Endothelial cell of umbilical vein (primary cell): ENCODE measurements at regions not wholly inside any gene's neighbourhood (a gene's known extent, or its start where the extent isn't known, plus 50 kb on each side); places are given as distances from the start of the nearest gene placed in this dataset.
"Not testable (repeated sequence)": the region's sequence is repeated elsewhere in the genome, so short reads cannot be mapped to it uniquely, and the experiment has no call there.

ENCODE experiments used
- BruUV-seq: library from RNA; stranded (reverse); fragments of 400-500 nt; replicated peaks from 2 replicates; lab custom pipeline; 2021; lab: Mats Ljungman, UMichigan
- CTCF ChIA-PET: fragments of 300-600, 350-600 bp; sonication (Branson Sonifier 250); formaldehyde crosslinking; loops from one replicate; lab custom pipeline; 2021; ENCODE audit warnings: antibody characterized with exemption, inconsistent platforms; lab: Charles Lee
- POLR2A ChIA-PET: fragments of 300-600, 350-600 bp; sonication (Branson Sonifier 250); formaldehyde crosslinking; loops from one replicate; lab custom pipeline; 2021; ENCODE audit warnings: antibody characterized with exemption, inconsistent platforms; lab: Charles Lee
- DNase-seq: peaks from one replicate; pipeline ENCODE4 v3.0.0-alpha.2; 2011; ENCODE audit warnings: low read depth, low spot score
- FAIRE-seq: peaks from 2 replicates; lab custom pipeline; 2011; peaks lifted over from hg19 to GRCh38; lab: Jason Lieb, UNC
- H2AFZ ChIP-seq: 2 replicates; pipeline ENCODE4 v1.6.0; 2012; ENCODE audit warnings: low read depth, low read length, control low read depth, inconsistent platforms
- H3K27ac ChIP-seq: 2 replicates; pipeline ENCODE4 v1.5.1; 2011; ENCODE audit warnings: low read depth, mild to moderate bottlenecking, control low read depth, low read length, moderate library complexity; ENCODE audit not compliant: insufficient read depth
- H3K27me3 ChIP-seq, 2 experiments: 2 replicates each; pipeline versions ENCODE4 v1.6.0 to v1.6.1; 2011; ENCODE audit warnings: low read length in 2 of 2, mixed read lengths in 1 of 2; ENCODE audit not compliant: control insufficient read depth in 2 of 2, insufficient read depth in 2 of 2
- H3K36me3 ChIP-seq, 2 experiments: 2 replicates in 1 of 2; 3 replicates in 1 of 2; pipeline ENCODE4 v1.5.1; 2011; ENCODE audit warnings: low read length in 2 of 2, mild to moderate bottlenecking in 1 of 2, moderate library complexity in 1 of 2; ENCODE audit not compliant: control insufficient read depth in 2 of 2, insufficient read depth in 2 of 2; ENCODE audit errors: extremely low read depth in 1 of 2
- H3K4me1 ChIP-seq: 3 replicates; pipeline ENCODE4 v1.5.1; 2011; ENCODE audit warnings: mild to moderate bottlenecking, low read length; ENCODE audit not compliant: control insufficient read depth, insufficient read depth; ENCODE audit errors: extremely low read depth
- H3K4me2 ChIP-seq: 2 replicates; pipeline ENCODE4 v1.6.1; 2011; ENCODE audit warnings: low read length, control low read depth, mixed read lengths; ENCODE audit not compliant: insufficient read depth
- H3K4me3 ChIP-seq, 3 experiments: fragments of 200-600 bp in 1 of 3; sonication (generic), shearing (Covaris generic) in 1 of 3; replicated peaks in 1 of 3; 2 replicates each; pipeline ENCODE4 v1.5.1; 2011 to 2016; ENCODE audit warnings: control low read depth in 3 of 3, low read length in 3 of 3, mild to moderate bottlenecking in 2 of 3, inconsistent platforms in 1 of 3, low read depth in 1 of 3, moderate library complexity in 1 of 3; ENCODE audit not compliant: insufficient read depth in 1 of 3
- H3K79me2 ChIP-seq: 2 replicates; pipeline ENCODE4 v1.6.0; 2012; ENCODE audit warnings: low read length, inconsistent platforms; ENCODE audit not compliant: control insufficient read depth, insufficient read depth
- H3K9ac ChIP-seq: replicated peaks from 2 replicates; pipeline ENCODE3; 2011; ENCODE audit warnings: low read length, control low read depth; ENCODE audit not compliant: insufficient read depth; ENCODE audit errors: extremely low read depth
- H3K9me1 ChIP-seq: replicated peaks from 3 replicates; pipeline ENCODE4 v1.6.0; 2011; ENCODE audit warnings: mild to moderate bottlenecking, low read length; ENCODE audit not compliant: control insufficient read depth, insufficient read depth; ENCODE audit errors: extremely low read depth
- H3K9me3 ChIP-seq: replicated peaks from 2 replicates; pipeline ENCODE4 v1.5.1; 2012; ENCODE audit warnings: low read length, inconsistent platforms; ENCODE audit not compliant: control insufficient read depth, insufficient read depth
- H4K20me1 ChIP-seq: replicated peaks from 2 replicates; pipeline ENCODE3; 2011; ENCODE audit warnings: mild to moderate bottlenecking, low read length; ENCODE audit not compliant: control insufficient read depth, insufficient read depth; ENCODE audit errors: extremely low read depth
- dilution Hi-C: fragments of 300-500 bp; cut with MboI; formaldehyde crosslinking; loops from one replicate; pipeline ENCODE4 v1.15.0; 2019; ENCODE audit warnings: low sequenced_read_pairs; ENCODE audit not compliant: extremely low pct_ligation_motif_present
- intact Hi-C: fragments of 100-400 bp; cut with micrococcal nuclease; formaldehyde crosslinking; loops from one replicate; pipeline ENCODE4 v1.10.0; 2022

- not testable (repeated sequence) for H3K9me1 ChIP-seq, DNase-seq
These were observed 299.1 kb upstream of the ZNF658 start for GRCh38 chr9:66601472-66601871.

GRCh38 chr9:66631521-66632046 lies 268.9 kb upstream of the ZNF658 start:
- H4K20me1 ChIP-seq, H3K4me1 ChIP-seq, intact Hi-C loops, H3K79me2 ChIP-seq, H3K9me1 ChIP-seq, H2AFZ ChIP-seq, BruUV-seq, DNase-seq, POLR2A ChIA-PET, H3K4me3 ChIP-seq, dilution Hi-C loops, H3K4me2 ChIP-seq, CTCF ChIA-PET, FAIRE-seq, H3K36me3 ChIP-seq, H3K27ac ChIP-seq, H3K9me3 ChIP-seq, H3K9ac ChIP-seq, H3K27me3 ChIP-seq: not testable (repeated sequence)

More at GRCh38 chr9:66601472-66601871, 299.1 kb upstream of the ZNF658 start:
- H3K79me2 ChIP-seq, CTCF ChIA-PET, BruUV-seq, H3K36me3 ChIP-seq, H3K4me2 ChIP-seq, intact Hi-C loops, H3K9me3 ChIP-seq, H2AFZ ChIP-seq, H4K20me1 ChIP-seq, H3K27ac ChIP-seq, FAIRE-seq, H3K4me3 ChIP-seq, dilution Hi-C loops, H3K9ac ChIP-seq, H3K27me3 ChIP-seq, POLR2A ChIA-PET, H3K4me1 ChIP-seq: not testable (repeated sequence)

GRCh38 chr9:66647675-66648074 lies 252.8 kb upstream of the ZNF658 start:
- dilution Hi-C loops = not testable (repeated sequence)

GRCh38 chr9:66690242-66690641 lies 210.3 kb upstream of the ZNF658 start:
- BruUV-seq, CTCF ChIA-PET, H3K9ac ChIP-seq: not testable (repeated sequence)

More at GRCh38 chr9:66647675-66648074, 252.8 kb upstream of the ZNF658 start:
- H3K9me1 ChIP-seq, BruUV-seq, H3K9me3 ChIP-seq, H3K4me3 ChIP-seq, H4K20me1 ChIP-seq, H3K36me3 ChIP-seq, H3K4me2 ChIP-seq, H3K4me1 ChIP-seq, H3K9ac ChIP-seq, POLR2A ChIA-PET, H3K27ac ChIP-seq, DNase-seq, FAIRE-seq, CTCF ChIA-PET, H3K79me2 ChIP-seq, H2AFZ ChIP-seq, intact Hi-C loops, H3K27me3 ChIP-seq: not testable (repeated sequence)

More at GRCh38 chr9:66690242-66690641, 210.3 kb upstream of the ZNF658 start:
- H3K79me2 ChIP-seq, H3K4me3 ChIP-seq, H2AFZ ChIP-seq, intact Hi-C loops, DNase-seq, H3K27me3 ChIP-seq, H3K9me3 ChIP-seq, H3K4me1 ChIP-seq, H3K36me3 ChIP-seq, H4K20me1 ChIP-seq, H3K9me1 ChIP-seq, FAIRE-seq, POLR2A ChIA-PET, H3K4me2 ChIP-seq, dilution Hi-C loops, H3K27ac ChIP-seq: not testable (repeated sequence)
